ENCODE measurements at regions not wholly inside any gene's neighbourhood (a gene's known extent, or its start where the extent isn't known, plus 50 kb on each side); places are given as distances from the start of the nearest gene placed in this dataset.

DNA sequence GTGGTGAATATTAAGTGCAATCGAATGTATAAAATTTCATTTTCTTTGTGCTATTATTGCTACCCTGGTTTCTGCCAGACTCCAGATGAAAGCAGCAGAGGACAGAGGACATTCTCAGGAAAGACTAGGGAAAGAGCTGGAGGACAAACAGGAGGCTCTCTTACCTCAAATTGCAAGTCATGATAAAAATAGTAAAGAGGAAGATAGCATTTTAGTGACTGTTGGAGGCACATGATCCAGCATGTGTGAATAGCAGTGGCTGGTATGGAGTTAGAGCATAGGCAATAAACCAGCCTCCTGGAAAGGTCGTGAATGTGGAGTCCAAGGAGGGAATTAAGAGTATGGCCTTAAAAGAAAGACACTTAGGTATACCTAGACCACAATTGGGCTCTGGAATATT, 1040.0 kb downstream of the STPG2 start:
- TF ChIP-seq, protein P1, sequence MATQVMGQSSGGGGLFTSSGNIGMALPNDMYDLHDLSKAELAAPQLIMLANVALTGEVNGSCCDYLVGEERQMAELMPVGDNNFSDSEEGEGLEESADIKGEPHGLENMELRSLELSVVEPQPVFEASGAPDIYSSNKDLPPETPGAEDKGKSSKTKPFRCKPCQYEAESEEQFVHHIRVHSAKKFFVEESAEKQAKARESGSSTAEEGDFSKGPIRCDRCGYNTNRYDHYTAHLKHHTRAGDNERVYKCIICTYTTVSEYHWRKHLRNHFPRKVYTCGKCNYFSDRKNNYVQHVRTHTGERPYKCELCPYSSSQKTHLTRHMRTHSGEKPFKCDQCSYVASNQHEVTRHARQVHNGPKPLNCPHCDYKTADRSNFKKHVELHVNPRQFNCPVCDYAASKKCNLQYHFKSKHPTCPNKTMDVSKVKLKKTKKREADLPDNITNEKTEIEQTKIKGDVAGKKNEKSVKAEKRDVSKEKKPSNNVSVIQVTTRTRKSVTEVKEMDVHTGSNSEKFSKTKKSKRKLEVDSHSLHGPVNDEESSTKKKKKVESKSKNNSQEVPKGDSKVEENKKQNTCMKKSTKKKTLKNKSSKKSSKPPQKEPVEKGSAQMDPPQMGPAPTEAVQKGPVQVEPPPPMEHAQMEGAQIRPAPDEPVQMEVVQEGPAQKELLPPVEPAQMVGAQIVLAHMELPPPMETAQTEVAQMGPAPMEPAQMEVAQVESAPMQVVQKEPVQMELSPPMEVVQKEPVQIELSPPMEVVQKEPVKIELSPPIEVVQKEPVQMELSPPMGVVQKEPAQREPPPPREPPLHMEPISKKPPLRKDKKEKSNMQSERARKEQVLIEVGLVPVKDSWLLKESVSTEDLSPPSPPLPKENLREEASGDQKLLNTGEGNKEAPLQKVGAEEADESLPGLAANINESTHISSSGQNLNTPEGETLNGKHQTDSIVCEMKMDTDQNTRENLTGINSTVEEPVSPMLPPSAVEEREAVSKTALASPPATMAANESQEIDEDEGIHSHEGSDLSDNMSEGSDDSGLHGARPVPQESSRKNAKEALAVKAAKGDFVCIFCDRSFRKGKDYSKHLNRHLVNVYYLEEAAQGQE (IDR thresholded peaks at IDR 0.05; ENCODE audit: low read depth), result no peak
- TF ChIP-seq TAF1 (IDR thresholded peaks at IDR 0.05; ENCODE audit: low read depth) (no peak), FOXM1 (IDR thresholded peaks at IDR 0.05; ENCODE audit: borderline replicate concordance, low read depth) (no peak), NFIC (IDR thresholded peaks at IDR 0.05) (no peak), TEAD4 (IDR thresholded peaks at IDR 0.05) (no peak)

Measured in Ishikawa (cell line).